ENCODE measurements at regions not wholly inside any gene's neighbourhood (a gene's known extent, or its start where the extent isn't known, plus 50 kb on each side); places are given as distances from the start of the nearest gene placed in this dataset.

GRCh38 chr11:116072601-116073410, 568.6 kb upstream of the CADM1 start:
- H3K27ac ChIP-seq: no peak overlapping the region

GRCh38 chr11:116072133-116072532, 567.9 kb upstream of the CADM1 start:
- H3K4me1 ChIP-seq (replicated peaks): no peaks in the 10 kb centered on the region
- no peaks in the 10 kb centered on the region for H3K36me3 ChIP-seq
- H3K4me3 ChIP-seq: no peak overlapping the region
- no peak overlapping the region for H3K27ac ChIP-seq
- no peaks in the 10 kb centered on the region for H3K27me3 ChIP-seq (replicated peaks)
- no peak for DNase-seq (ENCODE audit: low read depth in 1 of 2, low spot score in 2 of 2)
- no peaks in the 10 kb centered on the region for H3K9me3 ChIP-seq (replicated peaks)

More at GRCh38 chr11:116072601-116073410, 568.6 kb upstream of the CADM1 start:
- Histone ChIP-seq H3K4me3 (no peak overlapping the region), H3K27me3 (replicated peaks) (no peaks in the 10 kb centered on the region), H3K36me3 (no peaks in the 10 kb centered on the region), H3K4me1 (replicated peaks) (no peaks in the 10 kb centered on the region), H3K9me3 (replicated peaks) (no peaks in the 10 kb centered on the region)
- no peak for DNase-seq (ENCODE audit: low read depth in 1 of 2, low spot score in 2 of 2)

- H3K4me3 ChIP-seq: no peak overlapping the region
- no peaks in the 10 kb centered on the region for H3K27me3 ChIP-seq (replicated peaks)
- H3K4me1 ChIP-seq (replicated peaks): no peaks in the 10 kb centered on the region
- no peaks in the 10 kb centered on the region for H3K9me3 ChIP-seq (replicated peaks)
- DNase-seq (ENCODE audit: low read depth in 1 of 2, low spot score in 2 of 2): no peak
- H3K27ac ChIP-seq: no peak overlapping the region
- no peaks in the 10 kb centered on the region for H3K36me3 ChIP-seq
Measured at GRCh38 chr11:116071241-116071640, 567.0 kb upstream of the CADM1 start.

GRCh38 chr11:116070520-116070919, 566.3 kb upstream of the CADM1 start:
- Histone ChIP-seq H3K27ac (no peak overlapping the region), H3K36me3 (no peaks in the 10 kb centered on the region), H3K9me3 (replicated peaks) (no peaks in the 10 kb centered on the region), H3K27me3 (replicated peaks) (no peaks in the 10 kb centered on the region), H3K4me1 (replicated peaks) (no peaks in the 10 kb centered on the region), H3K4me3 (no peak overlapping the region)
- DNase-seq (ENCODE audit: low read depth in 1 of 2, low spot score in 2 of 2): no peak

GRCh38 chr11:116066777-116067176, 562.6 kb upstream of the CADM1 start:
- DNase-seq (ENCODE audit: low read depth in 1 of 2, low spot score in 2 of 2): no peak
- Histone ChIP-seq H3K4me3 (no peak overlapping the region), H3K27ac (no peak overlapping the region), H3K27me3 (replicated peaks) (no peaks in the 10 kb centered on the region), H3K4me1 (replicated peaks) (no peaks in the 10 kb centered on the region), H3K9me3 (replicated peaks) (no peaks in the 10 kb centered on the region), H3K36me3 (no peaks in the 10 kb centered on the region)

- H3K4me1 ChIP-seq (replicated peaks): no peaks in the 10 kb centered on the region
- no peak for DNase-seq (ENCODE audit: low read depth in 1 of 2, low spot score in 2 of 2)
Measured at GRCh38 chr11:116065986-116066385, 561.8 kb upstream of the CADM1 start.

GRCh38 chr11:116065191-116065895, 561.1 kb upstream of the CADM1 start:
- no peaks in the 10 kb centered on the region for H3K4me1 ChIP-seq (replicated peaks)

More at GRCh38 chr11:116065986-116066385, 561.8 kb upstream of the CADM1 start:
- H3K27me3 ChIP-seq (replicated peaks): no peaks in the 10 kb centered on the region
- no peaks in the 10 kb centered on the region for H3K36me3 ChIP-seq
- H3K4me3 ChIP-seq: no peak overlapping the region
- H3K9me3 ChIP-seq (replicated peaks): no peaks in the 10 kb centered on the region
- no peak overlapping the region for H3K27ac ChIP-seq

GRCh38 chr11:116062490-116063171, 558.4 kb upstream of the CADM1 start:
- H3K4me1 ChIP-seq (replicated peaks): no peaks in the 10 kb centered on the region
- DNase-seq (ENCODE audit: low read depth in 1 of 2, low spot score in 2 of 2): no peak
- H3K9me3 ChIP-seq (replicated peaks): no peaks in the 10 kb centered on the region
- H3K4me3 ChIP-seq: no peak overlapping the region
- H3K27me3 ChIP-seq (replicated peaks): no peaks in the 10 kb centered on the region
- no peaks in the 10 kb centered on the region for H3K36me3 ChIP-seq
- no peak overlapping the region for H3K27ac ChIP-seq

More at GRCh38 chr11:116065191-116065895, 561.1 kb upstream of the CADM1 start:
- Histone ChIP-seq H3K27ac (no peak overlapping the region), H3K27me3 (replicated peaks) (no peaks in the 10 kb centered on the region), H3K4me3 (no peak overlapping the region), H3K9me3 (replicated peaks) (no peaks in the 10 kb centered on the region), H3K36me3 (no peaks in the 10 kb centered on the region)
- no peak for DNase-seq (ENCODE audit: low read depth in 1 of 2, low spot score in 2 of 2)

- Histone ChIP-seq H3K9me3 (replicated peaks) (no peaks in the 10 kb centered on the region), H3K4me1 (replicated peaks) (no peaks in the 10 kb centered on the region), H3K4me3 (no peak overlapping the region), H3K27ac (no peak overlapping the region), H3K27me3 (replicated peaks) (no peaks in the 10 kb centered on the region), H3K36me3 (no peaks in the 10 kb centered on the region)
- no peak for DNase-seq (ENCODE audit: low read depth in 1 of 2, low spot score in 2 of 2)
Measured at GRCh38 chr11:116062129-116062489, 557.9 kb upstream of the CADM1 start.

GRCh38 chr11:116061322-116061721, 557.1 kb upstream of the CADM1 start:
- no peaks in the 10 kb centered on the region for H3K27me3 ChIP-seq (replicated peaks)
- no peak overlapping the region for H3K27ac ChIP-seq
- no peaks in the 10 kb centered on the region for H3K4me1 ChIP-seq (replicated peaks)
- no peaks in the 10 kb centered on the region for H3K9me3 ChIP-seq (replicated peaks)
- DNase-seq (ENCODE audit: low read depth in 1 of 2, low spot score in 2 of 2): no peak
- no peak overlapping the region for H3K4me3 ChIP-seq
- H3K36me3 ChIP-seq: no peaks in the 10 kb centered on the region

- no peaks in the 10 kb centered on the region for H3K36me3 ChIP-seq
Measured at GRCh38 chr11:116059919-116060318, 555.7 kb upstream of the CADM1 start.

GRCh38 chr11:116057000-116057399, 552.8 kb upstream of the CADM1 start:
- no peaks in the 10 kb centered on the region for H3K27me3 ChIP-seq (replicated peaks)
- H3K4me1 ChIP-seq (replicated peaks): no peaks in the 10 kb centered on the region
- no peak for DNase-seq (ENCODE audit: low read depth in 1 of 2, low spot score in 2 of 2)
- no peaks in the 10 kb centered on the region for H3K9me3 ChIP-seq (replicated peaks)
- H3K27ac ChIP-seq: no peak overlapping the region
- H3K36me3 ChIP-seq: no peaks in the 10 kb centered on the region
- H3K4me3 ChIP-seq: no peak overlapping the region

More at GRCh38 chr11:116059919-116060318, 555.7 kb upstream of the CADM1 start:
- no peaks in the 10 kb centered on the region for H3K4me1 ChIP-seq (replicated peaks)
- no peak overlapping the region for H3K4me3 ChIP-seq
- H3K27ac ChIP-seq: no peak overlapping the region
- no peaks in the 10 kb centered on the region for H3K9me3 ChIP-seq (replicated peaks)
- DNase-seq (ENCODE audit: low read depth in 1 of 2, low spot score in 2 of 2): no peak
- no peaks in the 10 kb centered on the region for H3K27me3 ChIP-seq (replicated peaks)

GRCh38 chr11:116055064-116055463, 550.8 kb upstream of the CADM1 start:
- H3K4me3 ChIP-seq: no peak overlapping the region
- no peaks in the 10 kb centered on the region for H3K4me1 ChIP-seq (replicated peaks)
- no peaks in the 10 kb centered on the region for H3K36me3 ChIP-seq
- no peak for DNase-seq (ENCODE audit: low read depth in 1 of 2, low spot score in 2 of 2)
- H3K27me3 ChIP-seq (replicated peaks): no peaks in the 10 kb centered on the region
- no peaks in the 10 kb centered on the region for H3K9me3 ChIP-seq (replicated peaks)
- no peak overlapping the region for H3K27ac ChIP-seq

GRCh38 chr11:116053548-116053919, 549.3 kb upstream of the CADM1 start:
- Histone ChIP-seq H3K4me1 (replicated peaks) (no peaks in the 10 kb centered on the region), H3K9me3 (replicated peaks) (no peaks in the 10 kb centered on the region), H3K27ac (no peak overlapping the region), H3K27me3 (replicated peaks) (no peaks in the 10 kb centered on the region), H3K36me3 (no peaks in the 10 kb centered on the region), H3K4me3 (no peak overlapping the region)
- no peak for DNase-seq (ENCODE audit: low read depth in 1 of 2, low spot score in 2 of 2)

Data from SJSA1 (cell line).